HCT116 (cell line): ENCODE measurements at regions not wholly inside any gene's neighbourhood (a gene's known extent, or its start where the extent isn't known, plus 50 kb on each side); places are given as distances from the start of the nearest gene placed in this dataset.

Experiments
- ATAC-seq: fragments of 200-7000 bp; cut with Tn5 transposase; 2 replicates; pipeline ENCODE4 v1.9.1; 2020; ENCODE audit warnings: mild to moderate bottlenecking, moderate library complexity
- BruUV-seq: library from RNA; stranded (reverse); fragments of 400-500 nt; replicated peaks from 2 replicates; lab custom pipeline; 2021; lab: Mats Ljungman, UMichigan
- CTCF ChIA-PET: fragments of 300-600 bp; sonication (Branson Sonifier 250); formaldehyde crosslinking; loops from one replicate; lab custom pipeline; 2021; ENCODE audit warnings: antibody characterized with exemption; lab: Charles Lee
- POLR2A ChIA-PET: fragments of 300-600, 350-600 bp; sonication (Branson Sonifier 250); formaldehyde crosslinking; loops from one replicate; lab custom pipeline; 2021; ENCODE audit warnings: antibody characterized with exemption; lab: Charles Lee
- RAD21 ChIA-PET, 2 experiments: fragments of 300-600 bp; sonication (Branson Sonifier 250); formaldehyde crosslinking; loops; one replicate each; lab custom pipeline; 2023; ENCODE audit warnings: low total read pairs in 2 of 2; ENCODE audit not compliant: uncharacterized antibody in 2 of 2, unreplicated experiment in 2 of 2, low non-redundant PET in 1 of 2; lab: Charles Lee
- DNase-seq: peaks from one replicate; pipeline ENCODE4 v3.0.0-alpha.2; 2010; ENCODE audit warnings: low read depth, low spot score
- H2AFZ ChIP-seq: fragments of 200-600 bp; shearing (Covaris generic), sonication (generic); 2 replicates; pipeline ENCODE4 v1.6.1; 2017; ENCODE audit warnings: low read depth, mixed run types, mixed read lengths, antibody characterized with exemption, low read length; ENCODE audit not compliant: poor library complexity, severe bottlenecking
- H3K27ac ChIP-seq: 2 replicates; pipeline ENCODE4 v1.5.1; 2012; ENCODE audit warnings: low read depth, low read length
- H3K27me3 ChIP-seq: fragments of 200-600 bp; sonication (generic); 2 replicates; pipeline ENCODE4 v1.6.1; 2016; ENCODE audit warnings: mixed run types, low read length, mixed read lengths; ENCODE audit not compliant: insufficient read depth
- H3K36me3 ChIP-seq, 2 experiments: fragments of 200-500 bp in 1 of 2; fragments of 200-600 bp in 1 of 2; sonication (Bioruptor generic) in 1 of 2; sonication (generic) in 1 of 2; 2 replicates each; pipeline versions ENCODE4 v1.5.1 to v1.6.1; 2014 to 2016; ENCODE audit warnings: low read length in 2 of 2, inconsistent platforms in 1 of 2, mixed read lengths in 1 of 2, mixed run types in 1 of 2; ENCODE audit not compliant: insufficient read depth in 2 of 2, control insufficient read depth in 1 of 2
- H3K4me1 ChIP-seq, 2 experiments: fragments of 200-600 bp in 1 of 2; sonication (generic) in 1 of 2; 2 replicates each; pipeline versions ENCODE4 v1.5.1 to v1.6.1; 2012 to 2017; ENCODE audit warnings: low read length in 2 of 2, inconsistent platforms in 1 of 2, mild to moderate bottlenecking in 1 of 2, mixed read lengths in 1 of 2, mixed run types in 1 of 2, moderate library complexity in 1 of 2; ENCODE audit not compliant: insufficient read depth in 2 of 2, control insufficient read depth in 1 of 2
- H3K4me2 ChIP-seq: fragments of 200-600 bp; sonication (generic); 2 replicates; pipeline ENCODE4 v1.6.1; 2017; ENCODE audit warnings: mixed run types, low read length, mixed read lengths
- H3K4me3 ChIP-seq, 2 experiments: fragments of 200-600 bp in 1 of 2; sonication (generic) in 1 of 2; replicated peaks in 1 of 2; 2 replicates each; pipeline ENCODE4 v1.5.1; 2011 to 2016; ENCODE audit warnings: low read length in 2 of 2, control low read depth in 1 of 2, low read depth in 1 of 2, mild to moderate bottlenecking in 1 of 2, mixed read lengths in 1 of 2, mixed run types in 1 of 2
- H3K79me2 ChIP-seq: fragments of 200-600 bp; sonication (generic); 2 replicates; pipeline ENCODE4 v1.6.1; 2017; ENCODE audit warnings: mild to moderate bottlenecking, mixed run types, low read length, moderate library complexity, mixed read lengths; ENCODE audit not compliant: insufficient read depth
- H3K9ac ChIP-seq: fragments of 200-600 bp; sonication (generic); 2 replicates; pipeline ENCODE4 v1.6.1; 2016; ENCODE audit warnings: low read length, mixed read lengths
- H3K9me2 ChIP-seq: fragments of 200-600 bp; sonication (generic), shearing (Covaris generic); 2 replicates; pipeline ENCODE4 v1.6.1; 2017; ENCODE audit warnings: mixed run types, mild to moderate bottlenecking, moderate library complexity; ENCODE audit not compliant: insufficient read depth
- H3K9me3 ChIP-seq, 2 experiments: fragments of 200-500 bp in 1 of 2; fragments of 200-600 bp in 1 of 2; sonication (Bioruptor generic) in 1 of 2; sonication (generic) in 1 of 2; 2 replicates each; pipeline ENCODE4 v1.6.1; 2014 to 2017; ENCODE audit warnings: low read length in 2 of 2, mixed read lengths in 2 of 2, inconsistent platforms in 1 of 2, low read depth in 1 of 2, mild to moderate bottlenecking in 1 of 2, mixed run types in 1 of 2, moderate library complexity in 1 of 2; ENCODE audit not compliant: control insufficient read depth in 1 of 2, insufficient read depth in 1 of 2
- H4K20me1 ChIP-seq: fragments of 200-600 bp; sonication (generic), shearing (Covaris generic); 2 replicates; pipeline ENCODE4 v1.6.1; 2017; ENCODE audit warnings: mixed run types, mild to moderate bottlenecking, moderate library complexity; ENCODE audit not compliant: insufficient read depth
- CEBPB ChIP-seq: IDR thresholded peaks from 2 replicates; pipeline ENCODE4 v1.6.1; 2012; ENCODE audit warnings: low read depth
- EZH2 ChIP-seq: fragments of 200-600 bp; sonication (generic); IDR thresholded peaks from 2 replicates; pipeline ENCODE4 v1.6.1; 2017; ENCODE audit warnings: antibody characterized with exemption, mixed run types
- EZH2phosphoT487 ChIP-seq: fragments of 200-600 bp; IDR thresholded peaks from 2 replicates; pipeline ENCODE4 v1.6.1; 2018; ENCODE audit warnings: antibody characterized with exemption, borderline replicate concordance
- FOSL1 ChIP-seq: IDR thresholded peaks from 2 replicates; pipeline ENCODE4 v1.6.1; 2012; ENCODE audit warnings: low read depth
- JUND ChIP-seq: IDR thresholded peaks from 2 replicates; pipeline ENCODE4 v1.6.1; 2012
- MAX ChIP-seq: IDR thresholded peaks from 2 replicates; pipeline ENCODE4 v1.6.1; 2012
- POLR2A ChIP-seq: IDR thresholded peaks from 2 replicates; pipeline ENCODE4 v1.7.0; 2011; ENCODE audit warnings: borderline replicate concordance; ENCODE audit not compliant: insufficient read depth, insufficient read length; ENCODE audit errors: extremely low read depth
- POLR2AphosphoS5 ChIP-seq: IDR thresholded peaks from 2 replicates; pipeline ENCODE4 v1.6.1; 2011; ENCODE audit warnings: mild to moderate bottlenecking, low read depth, low read length, moderate library complexity
- RAD21 ChIP-seq: IDR thresholded peaks from 2 replicates; pipeline ENCODE4 v1.6.1; 2012; ENCODE audit warnings: low read depth, mild to moderate bottlenecking
- REST ChIP-seq: IDR thresholded peaks from 2 replicates; pipeline ENCODE4 v1.6.1; 2012; ENCODE audit warnings: low read depth
- SIN3A ChIP-seq: IDR thresholded peaks from 2 replicates; pipeline ENCODE4 v1.6.1; 2012; ENCODE audit warnings: low read depth
- TCF7L2 ChIP-seq: IDR thresholded peaks from 2 replicates; pipeline ENCODE4 v1.7.0; 2011; ENCODE audit warnings: borderline replicate concordance, inconsistent platforms; ENCODE audit not compliant: insufficient read depth, insufficient read length; ENCODE audit errors: extremely low read depth
- YY1 ChIP-seq: IDR thresholded peaks from 2 replicates; pipeline ENCODE4 v1.6.1; 2011; ENCODE audit warnings: low read length, low read depth, moderate library complexity, mild to moderate bottlenecking; ENCODE audit not compliant: insufficient replicate concordance; ENCODE audit errors: extremely low read depth
- intact Hi-C: fragments of 100-400 bp; cut with micrococcal nuclease; formaldehyde crosslinking; loops from 2 replicates; pipeline ENCODE4 v1.10.0; 2022

- H3K9ac ChIP-seq = no peak overlapping the region
- intact Hi-C loops = no loop called here
- no peaks in the 10 kb centered on the region for H4K20me1 ChIP-seq
- no peaks in the 10 kb centered on the region for H3K27me3 ChIP-seq
- BruUV-seq = no TSS peak
- DNase-seq = no peak
- no peaks in the 10 kb centered on the region for H3K79me2 ChIP-seq
- H3K9me2 ChIP-seq = no peaks in the 10 kb centered on the region; the same call in 1 of the 2 replicates
- RAD21 ChIA-PET = no interaction called here
- H3K4me1 ChIP-seq = no peaks in the 10 kb centered on the region
- H3K27ac ChIP-seq = no peak overlapping the region
- no peak overlapping the region for H2AFZ ChIP-seq
- CTCF ChIA-PET = no interaction called here
- no peaks in the 10 kb centered on the region for H3K36me3 ChIP-seq
- TF ChIP-seq POLR2AphosphoS5 = no peak
- TF ChIP-seq FOSL1 = no peak
- no peak for TF ChIP-seq POLR2A
- TF ChIP-seq EZH2phosphoT487 = no peak
- TF ChIP-seq REST = no peak
- no peak for TF ChIP-seq EZH2
- TF ChIP-seq MAX = no peak
- no peak for TF ChIP-seq RAD21
- TF ChIP-seq CEBPB = no peak
- TF ChIP-seq TCF7L2 = no peak
- no peak for TF ChIP-seq SIN3A
- no peak for TF ChIP-seq JUND
- no peak for TF ChIP-seq YY1
- TF ChIP-seq, all 23 proteins: peak for 0
- Histone ChIP-seq H3K4me3 (no peak overlapping the region), H3K9me3 (peaks cover 0 to 10% of the 10 kb centered on the region in 2 experiments; a peak in 1 of 4 replicates), H3K4me2 (no peak overlapping the region)
- POLR2A ChIA-PET = no interaction called here
- ATAC-seq = no peak
Observed at GRCh38 chr3:144692488-144692887, 720.9 kb downstream of the DIPK2A start.
